ENCODE measurements at regions not wholly inside any gene's neighbourhood (a gene's known extent, or its start where the extent isn't known, plus 50 kb on each side); places are given as distances from the start of the nearest gene placed in this dataset.

DNA sequence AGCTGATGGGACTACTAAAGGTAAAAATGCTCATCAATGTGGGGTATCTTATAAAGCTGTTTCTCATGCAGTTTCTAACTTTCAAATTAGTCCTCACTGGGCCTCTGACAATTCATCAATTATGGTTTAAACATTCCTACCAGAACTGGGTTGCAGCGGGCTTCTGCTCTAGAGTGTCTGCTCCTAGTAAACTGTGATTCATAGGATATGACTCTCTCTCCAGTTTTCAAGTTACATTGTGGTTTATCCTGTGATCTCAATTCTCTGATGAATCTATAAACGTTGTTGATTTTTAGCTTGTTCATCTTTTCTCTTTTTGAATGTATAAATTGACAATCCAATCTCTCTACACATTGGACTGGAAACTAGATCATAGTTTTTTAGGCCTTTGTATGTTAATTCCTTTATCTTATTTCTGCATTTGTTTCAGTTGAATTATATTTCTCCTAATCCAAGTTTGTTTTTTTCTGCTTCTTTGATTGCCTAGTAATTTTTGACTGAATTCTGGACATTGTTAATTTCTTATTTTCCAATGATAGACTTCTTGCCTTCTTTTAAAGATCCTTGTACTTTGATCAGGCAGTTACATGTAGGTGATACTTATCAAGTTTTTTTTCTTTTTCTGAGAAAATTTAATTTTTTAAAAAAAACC, 822.6 kb downstream of the TLE1 start:
- Histone ChIP-seq H3K27ac (ENCODE audit: low read depth, low read length, severe bottlenecking) (no peak overlapping the region), H3K4me1 (ENCODE audit: control insufficient read depth, insufficient read depth, low read length, poor library complexity, severe bottlenecking) (no peaks in the 10 kb centered on the region), H3K9me3 (ENCODE audit: control insufficient read depth, low read length) (no peaks in the 10 kb centered on the region), H3K4me3 (ENCODE audit: extremely low read depth, insufficient read depth, low read length, poor library complexity, severe bottlenecking) (no peak overlapping the region), H3K36me3 (ENCODE audit: control insufficient read depth, insufficient read depth, low read length) (no peaks in the 10 kb centered on the region)
- 100% methylated on average over 1 of the region's 2 CpGs; no CpG with 5 or more reads in 1 of the 2 experiments for WGBS, 2 experiments (ENCODE audit: insufficient coverage in 2 of 2)

DNA sequence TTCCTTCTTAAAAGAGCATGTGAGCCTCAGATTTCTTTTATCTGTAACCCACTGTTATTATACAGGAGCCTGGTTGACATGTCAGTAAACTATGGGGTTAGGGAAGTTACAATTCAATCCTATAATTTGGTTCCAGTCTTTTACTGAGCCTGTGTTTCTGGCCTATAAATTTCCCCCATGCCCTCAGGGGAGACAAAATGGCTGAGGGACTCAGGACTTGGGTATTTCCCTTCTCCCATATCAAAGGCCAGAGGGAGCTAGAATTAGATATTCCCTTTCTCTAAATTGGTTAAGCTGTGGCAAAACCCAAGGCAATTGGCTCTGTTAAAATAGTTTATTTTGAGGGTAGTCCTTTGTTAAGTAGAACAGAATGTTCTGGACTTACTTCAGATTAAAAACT, 823.2 kb downstream of the TLE1 start:
- H3K27ac ChIP-seq (ENCODE audit: low read depth, low read length, severe bottlenecking) = no peak overlapping the region

DNA sequence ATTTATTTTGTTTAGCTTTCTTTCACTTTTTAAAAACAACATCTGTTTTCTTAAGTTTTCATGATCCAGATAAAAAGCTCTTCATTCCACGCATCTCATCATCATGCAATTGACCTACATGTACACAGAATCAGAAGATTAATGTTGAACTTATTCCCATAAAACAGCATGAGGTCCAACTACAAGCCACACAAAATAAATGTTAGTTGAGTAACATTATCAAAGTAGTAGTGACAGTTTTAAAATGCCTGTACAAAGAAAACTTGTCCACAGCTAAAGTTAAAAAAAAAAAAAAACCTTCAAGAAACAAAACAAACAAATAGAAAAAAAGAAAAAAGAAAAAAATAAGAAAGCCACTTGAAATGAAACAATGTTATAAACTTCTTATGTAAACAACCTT, 846.3 kb downstream of the TLE1 start:
- no peak overlapping the region for H3K4me3 ChIP-seq (ENCODE audit: extremely low read depth, insufficient read depth, low read length, poor library complexity, severe bottlenecking)
- H3K4me1 ChIP-seq (ENCODE audit: control insufficient read depth, insufficient read depth, low read length, poor library complexity, severe bottlenecking) = no peaks in the 10 kb centered on the region
- no peaks in the 10 kb centered on the region for H3K36me3 ChIP-seq (ENCODE audit: control insufficient read depth, insufficient read depth, low read length)
- H3K27ac ChIP-seq (ENCODE audit: low read depth, low read length, severe bottlenecking) = no peak overlapping the region
- 67 to 100% methylated on average over 1 of the region's 1 CpG for WGBS, 2 experiments (ENCODE audit: insufficient coverage in 2 of 2)
- H3K9me3 ChIP-seq (ENCODE audit: control insufficient read depth, low read length) = no peaks in the 10 kb centered on the region

More for the DNA sequence above, 823.2 kb downstream of the TLE1 start:
- Histone ChIP-seq H3K4me1 (ENCODE audit: control insufficient read depth, insufficient read depth, low read length, poor library complexity, severe bottlenecking) (no peaks in the 10 kb centered on the region), H3K4me3 (ENCODE audit: extremely low read depth, insufficient read depth, low read length, poor library complexity, severe bottlenecking) (no peak overlapping the region), H3K36me3 (ENCODE audit: control insufficient read depth, insufficient read depth, low read length) (no peaks in the 10 kb centered on the region), H3K9me3 (ENCODE audit: control insufficient read depth, low read length) (no peaks in the 10 kb centered on the region)

DNA sequence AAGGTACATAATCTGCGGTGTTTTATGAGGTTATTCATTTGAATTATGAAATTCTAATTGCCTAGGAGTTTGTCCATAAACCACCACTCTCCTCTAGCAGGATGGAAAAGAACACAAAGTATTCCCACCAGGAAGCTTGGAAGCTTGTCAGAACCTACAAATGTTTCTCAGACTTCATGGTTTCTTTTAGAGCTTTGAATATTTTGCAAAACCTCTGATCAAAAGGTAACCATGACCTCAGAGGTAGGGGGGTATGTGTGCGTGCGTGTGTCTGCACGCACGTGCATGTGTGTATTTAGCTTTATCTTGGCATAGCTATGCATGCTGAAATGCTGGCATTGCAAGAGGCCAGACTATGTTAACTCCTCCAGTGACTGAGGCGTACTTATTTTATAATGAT, 847.0 kb downstream of the TLE1 start:
- no peak overlapping the region for H3K27ac ChIP-seq (ENCODE audit: low read depth, low read length, severe bottlenecking)
- no peaks in the 10 kb centered on the region for H3K9me3 ChIP-seq (ENCODE audit: control insufficient read depth, low read length)
- no peaks in the 10 kb centered on the region for H3K4me1 ChIP-seq (ENCODE audit: control insufficient read depth, insufficient read depth, low read length, poor library complexity, severe bottlenecking)
- H3K36me3 ChIP-seq (ENCODE audit: control insufficient read depth, insufficient read depth, low read length) = no peaks in the 10 kb centered on the region
- H3K4me3 ChIP-seq (ENCODE audit: extremely low read depth, insufficient read depth, low read length, poor library complexity, severe bottlenecking) = no peak overlapping the region
- WGBS, 2 experiments (ENCODE audit: insufficient coverage in 2 of 2) = 80 to 98% methylated on average over 4 of the region's 6 CpGs

- H3K9me3 ChIP-seq (ENCODE audit: control insufficient read depth, low read length) = no peaks in the 10 kb centered on the region
- no peaks in the 10 kb centered on the region for H3K4me1 ChIP-seq (ENCODE audit: control insufficient read depth, insufficient read depth, low read length, poor library complexity, severe bottlenecking)
- WGBS, 2 experiments (ENCODE audit: insufficient coverage in 2 of 2) = 100% methylated on average over 1 to 2 of the region's 3 CpGs
- H3K4me3 ChIP-seq (ENCODE audit: extremely low read depth, insufficient read depth, low read length, poor library complexity, severe bottlenecking) = no peak overlapping the region
- H3K36me3 ChIP-seq (ENCODE audit: control insufficient read depth, insufficient read depth, low read length) = no peaks in the 10 kb centered on the region
- H3K27ac ChIP-seq (ENCODE audit: low read depth, low read length, severe bottlenecking) = no peak overlapping the region
These were observed 847.5 kb downstream of the TLE1 start for GRCh38 chr9:80841888-80842287.

GRCh38 chr9:80839821-80840675, 849.3 kb downstream of the TLE1 start:
- 83% methylated on average over 2 of the region's 6 CpGs; no CpG with 5 or more reads in 1 of the 2 experiments for WGBS, 2 experiments (ENCODE audit: insufficient coverage in 2 of 2)
- Histone ChIP-seq H3K4me1 (ENCODE audit: control insufficient read depth, insufficient read depth, low read length, poor library complexity, severe bottlenecking) (no peaks in the 10 kb centered on the region), H3K4me3 (ENCODE audit: extremely low read depth, insufficient read depth, low read length, poor library complexity, severe bottlenecking) (no peak overlapping the region), H3K9me3 (ENCODE audit: control insufficient read depth, low read length) (no peaks in the 10 kb centered on the region), H3K36me3 (ENCODE audit: control insufficient read depth, insufficient read depth, low read length) (no peaks in the 10 kb centered on the region), H3K27ac (ENCODE audit: low read depth, low read length, severe bottlenecking) (no peak overlapping the region)

- Histone ChIP-seq H3K4me3 (ENCODE audit: extremely low read depth, insufficient read depth, low read length, poor library complexity, severe bottlenecking) (no peak overlapping the region), H3K36me3 (ENCODE audit: control insufficient read depth, insufficient read depth, low read length) (no peaks in the 10 kb centered on the region), H3K4me1 (ENCODE audit: control insufficient read depth, insufficient read depth, low read length, poor library complexity, severe bottlenecking) (no peaks in the 10 kb centered on the region)
These were observed 853.3 kb downstream of the TLE1 start for GRCh38 chr9:80836013-80836412.

DNA sequence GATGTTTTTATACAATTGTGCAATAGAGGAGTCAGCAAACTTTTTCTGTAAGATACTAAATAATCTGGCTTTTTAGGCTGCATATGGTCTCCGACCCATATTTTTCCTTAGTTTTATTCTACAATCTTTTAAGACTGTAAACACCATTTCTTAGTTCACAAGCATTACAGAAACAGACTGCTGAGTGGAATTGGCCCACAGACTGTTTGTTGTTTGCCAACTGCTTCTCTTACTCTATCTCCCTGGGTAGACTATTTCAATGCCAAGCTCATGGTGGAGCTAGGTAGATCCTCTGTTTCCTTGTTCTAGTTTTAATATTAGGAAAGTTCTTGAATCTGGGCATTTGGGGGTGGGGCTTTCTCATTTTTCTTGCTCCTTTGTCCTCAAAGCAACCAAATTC, 857.6 kb downstream of the TLE1 start:
- Histone ChIP-seq H3K9me3 (ENCODE audit: control insufficient read depth, low read length) (no peaks in the 10 kb centered on the region), H3K27ac (ENCODE audit: low read depth, low read length, severe bottlenecking) (no peak overlapping the region), H3K36me3 (ENCODE audit: control insufficient read depth, insufficient read depth, low read length) (no peaks in the 10 kb centered on the region), H3K4me1 (ENCODE audit: control insufficient read depth, insufficient read depth, low read length, poor library complexity, severe bottlenecking) (no peaks in the 10 kb centered on the region), H3K4me3 (ENCODE audit: extremely low read depth, insufficient read depth, low read length, poor library complexity, severe bottlenecking) (no peak overlapping the region)
- 86 to 88% methylated on average over 1 of the region's 1 CpG for WGBS, 2 experiments (ENCODE audit: insufficient coverage in 2 of 2)

More at GRCh38 chr9:80836013-80836412, 853.3 kb downstream of the TLE1 start:
- no peaks in the 10 kb centered on the region for H3K9me3 ChIP-seq (ENCODE audit: control insufficient read depth, low read length)
- H3K27ac ChIP-seq (ENCODE audit: low read depth, low read length, severe bottlenecking) = no peak overlapping the region

DNA sequence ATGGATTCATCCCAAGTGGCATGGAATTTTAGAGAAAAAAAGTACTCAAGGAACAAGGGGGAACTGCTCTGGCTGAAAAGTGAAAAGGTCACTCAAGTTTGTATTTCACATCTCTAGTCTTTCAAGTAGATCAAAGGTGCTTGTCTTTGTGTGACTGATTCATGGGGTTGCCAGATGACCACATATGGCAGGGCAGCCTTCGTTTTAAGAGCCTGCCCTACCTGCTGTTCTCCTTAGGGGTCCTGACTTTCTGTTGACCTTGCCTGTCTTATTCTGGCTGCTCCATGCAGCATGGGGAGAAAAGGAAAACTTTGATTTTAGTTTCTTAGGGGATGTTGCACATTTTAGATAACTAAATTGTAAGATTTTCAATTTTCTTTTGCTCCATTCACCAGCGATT, 877.7 kb downstream of the TLE1 start:
- Histone ChIP-seq H3K36me3 (ENCODE audit: control insufficient read depth, insufficient read depth, low read length) (no peaks in the 10 kb centered on the region), H3K4me3 (ENCODE audit: extremely low read depth, insufficient read depth, low read length, poor library complexity, severe bottlenecking) (no peak overlapping the region), H3K27ac (ENCODE audit: low read depth, low read length, severe bottlenecking) (no peak overlapping the region), H3K4me1 (ENCODE audit: control insufficient read depth, insufficient read depth, low read length, poor library complexity, severe bottlenecking) (no peaks in the 10 kb centered on the region), H3K9me3 (ENCODE audit: control insufficient read depth, low read length) (no peaks in the 10 kb centered on the region)
- 61 to 100% methylated on average over 1 to 2 of the region's 2 CpGs for WGBS, 2 experiments (ENCODE audit: insufficient coverage in 2 of 2)

GRCh38 chr9:80811003-80811402, 878.3 kb downstream of the TLE1 start:
- Histone ChIP-seq H3K9me3 (ENCODE audit: control insufficient read depth, low read length) (no peaks in the 10 kb centered on the region), H3K36me3 (ENCODE audit: control insufficient read depth, insufficient read depth, low read length) (no peaks in the 10 kb centered on the region), H3K4me1 (ENCODE audit: control insufficient read depth, insufficient read depth, low read length, poor library complexity, severe bottlenecking) (no peaks in the 10 kb centered on the region), H3K27ac (ENCODE audit: low read depth, low read length, severe bottlenecking) (no peak overlapping the region), H3K4me3 (ENCODE audit: extremely low read depth, insufficient read depth, low read length, poor library complexity, severe bottlenecking) (no peak overlapping the region)

DNA sequence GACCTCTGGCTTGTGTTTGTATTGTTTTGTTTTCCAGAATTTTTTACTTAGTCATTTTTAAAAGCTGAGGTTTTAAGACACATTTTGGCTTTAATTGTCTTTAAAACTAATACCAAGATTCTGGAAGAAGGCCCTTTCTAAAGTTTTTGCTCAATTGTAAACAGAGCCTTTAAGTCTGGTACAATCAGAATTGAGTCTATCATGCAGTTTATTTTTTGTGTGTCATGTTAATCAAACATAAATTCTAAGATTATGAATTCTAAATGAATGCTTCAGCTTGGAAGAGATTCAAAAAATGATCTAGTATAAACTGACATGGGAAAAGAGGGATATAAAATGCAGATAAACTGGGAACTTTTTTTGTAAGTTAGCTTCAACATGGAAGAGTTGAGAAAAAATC, 882.7 kb downstream of the TLE1 start:
- H3K36me3 ChIP-seq (ENCODE audit: control insufficient read depth, insufficient read depth, low read length) = no peaks in the 10 kb centered on the region
- no peaks in the 10 kb centered on the region for H3K9me3 ChIP-seq (ENCODE audit: control insufficient read depth, low read length)
- H3K4me1 ChIP-seq (ENCODE audit: control insufficient read depth, insufficient read depth, low read length, poor library complexity, severe bottlenecking) = no peaks in the 10 kb centered on the region
- H3K4me3 ChIP-seq (ENCODE audit: extremely low read depth, insufficient read depth, low read length, poor library complexity, severe bottlenecking) = no peak overlapping the region
- no peak overlapping the region for H3K27ac ChIP-seq (ENCODE audit: low read depth, low read length, severe bottlenecking)
